GM18511 (cell line): ENCODE measurements at regions not wholly inside any gene's neighbourhood (a gene's known extent, or its start where the extent isn't known, plus 50 kb on each side); places are given as distances from the start of the nearest gene placed in this dataset.

Experiments used
- ATAC-seq: cut with Tn5 transposase; IDR thresholded peaks from one replicate; pipeline ENCODE4 v1.9.1; 2021; ENCODE audit warnings: mild to moderate bottlenecking, moderate library complexity; ENCODE audit not compliant: unreplicated experiment

- ATAC-seq: no peak
Observed at GRCh38 chr1:38305666-38306065, 259.1 kb upstream of the POU3F1 start.

GRCh38 chr1:38303843-38304242 lies 257.2 kb upstream of the POU3F1 start:
- no peak for ATAC-seq

- no peak for ATAC-seq
Observed at GRCh38 chr1:38301040-38301439, 254.4 kb upstream of the POU3F1 start.

GRCh38 chr1:38300616-38301015 lies 254.0 kb upstream of the POU3F1 start:
- no peak for ATAC-seq

- ATAC-seq: no peak
Observed at GRCh38 chr1:38297842-38298241, 251.2 kb upstream of the POU3F1 start.

- ATAC-seq: no peak
Observed at GRCh38 chr1:38297246-38297645, 250.7 kb upstream of the POU3F1 start.

GRCh38 chr1:38296047-38296446 lies 249.5 kb upstream of the POU3F1 start:
- ATAC-seq: no peak

GRCh38 chr1:38293567-38293966 lies 247.0 kb upstream of the POU3F1 start:
- ATAC-seq: no peak

- no peak for ATAC-seq
Observed at GRCh38 chr1:38292969-38293368, 246.4 kb upstream of the POU3F1 start.

- no peak for ATAC-seq
Observed at GRCh38 chr1:38291906-38292521, 245.4 kb upstream of the POU3F1 start.

GRCh38 chr1:38291336-38291735 lies 244.7 kb upstream of the POU3F1 start:
- ATAC-seq: no peak

- ATAC-seq: no peak
Observed at GRCh38 chr1:38289034-38289433, 242.4 kb upstream of the POU3F1 start.

GRCh38 chr1:38287547-38287946 lies 241.0 kb upstream of the POU3F1 start:
- no peak for ATAC-seq

- no peak for ATAC-seq
Observed at GRCh38 chr1:38287036-38287435, 240.4 kb upstream of the POU3F1 start.

- no peak for ATAC-seq
Observed at GRCh38 chr1:38285807-38286530, 239.4 kb upstream of the POU3F1 start.

- ATAC-seq: no peak
Observed at GRCh38 chr1:38284953-38285352, 238.4 kb upstream of the POU3F1 start.

GRCh38 chr1:38283696-38284470 lies 237.3 kb upstream of the POU3F1 start:
- no peak for ATAC-seq

GRCh38 chr1:38279148-38279547 lies 232.6 kb upstream of the POU3F1 start:
- no peak for ATAC-seq

- no peak for ATAC-seq
Observed at GRCh38 chr1:38277646-38278045, 231.1 kb upstream of the POU3F1 start.

GRCh38 chr1:38275960-38276359 lies 229.4 kb upstream of the POU3F1 start:
- ATAC-seq: no peak

GRCh38 chr1:38274974-38275373 lies 228.4 kb upstream of the POU3F1 start:
- ATAC-seq: no peak

GRCh38 chr1:38273196-38273804 lies 226.7 kb upstream of the POU3F1 start:
- ATAC-seq: no peak
